Thyroid gland (tissue), 4 donors: ENCODE measurements at regions not wholly inside any gene's neighbourhood (a gene's known extent, or its start where the extent isn't known, plus 50 kb on each side); places are given as distances from the start of the nearest gene placed in this dataset.

Source experiments
- CTCF ChIP-seq, 6 experiments: fragments of 200-600 bp in 3 of 6; fragments of 450-650 bp in 3 of 6; sonication (generic) in 3 of 6; IDR thresholded peaks; one replicate each; pipeline ENCODE4 v1.5.1; 2016 to 2019; ENCODE audit warnings: antibody characterized with exemption in 6 of 6, mild to moderate bottlenecking in 2 of 6, inconsistent platforms in 1 of 6, moderate library complexity in 1 of 6
- POLR2A ChIP-seq, 2 donors: fragments of 450-650 bp; IDR thresholded peaks; one replicate each; pipeline ENCODE4 v1.6.1; 2017; ENCODE audit warnings: antibody characterized with exemption in 2 of 2, mild to moderate bottlenecking in 2 of 2, moderate library complexity in 1 of 2

- TF ChIP-seq CTCF (IDR thresholded peaks at IDR 0.05), result no peak
- TF ChIP-seq POLR2A (IDR thresholded peaks at IDR 0.05), result no peak
These were observed 718.1 kb upstream of the EEF2KMT start for GRCh38 chr16:5815570-5816237.
